ENCODE measurements at regions not wholly inside any gene's neighbourhood (a gene's known extent, or its start where the extent isn't known, plus 50 kb on each side); places are given as distances from the start of the nearest gene placed in this dataset.

- no peak overlapping the region for H3K4me3 Mint-ChIP-seq (ENCODE audit: unreplicated experiment)
- DNase-seq (ENCODE audit: unreplicated experiment), result no peak
- H3K9me3 Mint-ChIP-seq (ENCODE audit: unreplicated experiment), result no peaks in the 10 kb centered on the region
- no peaks in the 10 kb centered on the region for H3K4me1 Mint-ChIP-seq (ENCODE audit: insufficient read depth, unreplicated experiment)
- intact Hi-C loops (cut with micrococcal nuclease), result no loop called here
- BruUV-seq (replicated peaks), result no TSS peak
- ChIA-PET POLR2A (no interaction called here), CTCF (no interaction called here)
- H3K36me3 Mint-ChIP-seq (ENCODE audit: insufficient read depth, unreplicated experiment), result no peaks in the 10 kb centered on the region
- H3K27ac Mint-ChIP-seq (ENCODE audit: low read depth, unreplicated experiment), result no peak overlapping the region
- TF ChIP-seq CTCF (IDR thresholded peaks at IDR 0.05; ENCODE audit: unreplicated experiment), result no peak
- peaks cover 29% of the 10 kb centered on the region for H3K27me3 Mint-ChIP-seq (ENCODE audit: insufficient read depth, unreplicated experiment)
Observed at GRCh38 chr14:101282418-101282817, 278.9 kb upstream of the DIO3 start.

GRCh38 chr14:101284711-101285110 lies 276.6 kb upstream of the DIO3 start:
- intact Hi-C loops (cut with micrococcal nuclease), result no loop called here
- ChIA-PET CTCF (no interaction called here), POLR2A (no interaction called here)
- Mint-ChIP-seq H3K27ac (ENCODE audit: low read depth, unreplicated experiment) (no peak overlapping the region), H3K27me3 (ENCODE audit: insufficient read depth, unreplicated experiment) (peaks cover 32% of the 10 kb centered on the region), H3K36me3 (ENCODE audit: insufficient read depth, unreplicated experiment) (no peaks in the 10 kb centered on the region), H3K4me3 (ENCODE audit: unreplicated experiment) (no peak overlapping the region), H3K9me3 (ENCODE audit: unreplicated experiment) (no peaks in the 10 kb centered on the region), H3K4me1 (ENCODE audit: insufficient read depth, unreplicated experiment) (no peaks in the 10 kb centered on the region)
- no TSS peak for BruUV-seq (replicated peaks)
- DNase-seq (ENCODE audit: unreplicated experiment), result no peak
- TF ChIP-seq CTCF (IDR thresholded peaks at IDR 0.05; ENCODE audit: unreplicated experiment), result no peak

- BruUV-seq (replicated peaks), result no TSS peak
- H3K27me3 Mint-ChIP-seq (ENCODE audit: insufficient read depth, unreplicated experiment), result peaks cover 49% of the 10 kb centered on the region
- no peaks in the 10 kb centered on the region for H3K4me1 Mint-ChIP-seq (ENCODE audit: insufficient read depth, unreplicated experiment)
- no peaks in the 10 kb centered on the region for H3K36me3 Mint-ChIP-seq (ENCODE audit: insufficient read depth, unreplicated experiment)
- no peak overlapping the region for H3K27ac Mint-ChIP-seq (ENCODE audit: low read depth, unreplicated experiment)
- ChIA-PET POLR2A (no interaction called here), CTCF (interaction anchor here (0.6 kb wide), 1 partner anchor 274 kb away, joined by 4 read pairs; no protein-coding TSS in a partner anchor)
- no peak overlapping the region for H3K4me3 Mint-ChIP-seq (ENCODE audit: unreplicated experiment)
- intact Hi-C loops (cut with micrococcal nuclease), result no loop called here
- no peak for DNase-seq (ENCODE audit: unreplicated experiment)
- no peak for TF ChIP-seq CTCF (IDR thresholded peaks at IDR 0.05; ENCODE audit: unreplicated experiment)
- H3K9me3 Mint-ChIP-seq (ENCODE audit: unreplicated experiment), result no peaks in the 10 kb centered on the region
Observed at GRCh38 chr14:101286271-101287018, 274.9 kb upstream of the DIO3 start.

GRCh38 chr14:101288436-101289229 lies 272.7 kb upstream of the DIO3 start:
- no peak for DNase-seq (ENCODE audit: unreplicated experiment)
- Mint-ChIP-seq H3K4me1 (ENCODE audit: insufficient read depth, unreplicated experiment) (peaks cover 3% of the 10 kb centered on the region), H3K36me3 (ENCODE audit: insufficient read depth, unreplicated experiment) (no peaks in the 10 kb centered on the region), H3K27ac (ENCODE audit: low read depth, unreplicated experiment) (no peak overlapping the region), H3K27me3 (ENCODE audit: insufficient read depth, unreplicated experiment) (peaks cover 49% of the 10 kb centered on the region), H3K9me3 (ENCODE audit: unreplicated experiment) (no peaks in the 10 kb centered on the region), H3K4me3 (ENCODE audit: unreplicated experiment) (no peak overlapping the region)
- no TSS peak for BruUV-seq (replicated peaks)
- ChIA-PET POLR2A (no interaction called here), CTCF (no interaction called here)
- no peak for TF ChIP-seq CTCF (IDR thresholded peaks at IDR 0.05; ENCODE audit: unreplicated experiment)
- intact Hi-C loops (cut with micrococcal nuclease), result no loop called here
